Skeletal muscle satellite cell (primary cell): ENCODE measurements at regions not wholly inside any gene's neighbourhood (a gene's known extent, or its start where the extent isn't known, plus 50 kb on each side); places are given as distances from the start of the nearest gene placed in this dataset.

Source experiments
- H3K27me3 ChIP-seq: 2 replicates; pipeline ENCODE4 v1.7.0; 2013; ENCODE audit warnings: low read length; ENCODE audit not compliant: control insufficient read depth, insufficient read depth
- H3K36me3 ChIP-seq: 2 replicates; pipeline ENCODE4 v1.7.0; 2013; ENCODE audit warnings: mild to moderate bottlenecking, control low read depth, low read length; ENCODE audit not compliant: insufficient read depth
- H3K4me1 ChIP-seq: 2 replicates; pipeline ENCODE4 v1.7.0; 2013; ENCODE audit warnings: low read length; ENCODE audit not compliant: control insufficient read depth, insufficient read depth
- H3K4me2 ChIP-seq: 2 replicates; pipeline ENCODE4 v1.7.0; 2013; ENCODE audit warnings: mild to moderate bottlenecking, low read length
- H3K4me3 ChIP-seq: 2 replicates; pipeline ENCODE4 v1.7.0; 2013; ENCODE audit warnings: low read length
- H3K9ac ChIP-seq: 2 replicates; pipeline ENCODE4 v1.7.0; 2013; ENCODE audit warnings: mild to moderate bottlenecking, low read depth, low read length, moderate library complexity
- H3K9me3 ChIP-seq: replicated peaks from 2 replicates; pipeline ENCODE4 v1.7.0; 2013; ENCODE audit warnings: mild to moderate bottlenecking, control low read depth, low read length

DNA sequence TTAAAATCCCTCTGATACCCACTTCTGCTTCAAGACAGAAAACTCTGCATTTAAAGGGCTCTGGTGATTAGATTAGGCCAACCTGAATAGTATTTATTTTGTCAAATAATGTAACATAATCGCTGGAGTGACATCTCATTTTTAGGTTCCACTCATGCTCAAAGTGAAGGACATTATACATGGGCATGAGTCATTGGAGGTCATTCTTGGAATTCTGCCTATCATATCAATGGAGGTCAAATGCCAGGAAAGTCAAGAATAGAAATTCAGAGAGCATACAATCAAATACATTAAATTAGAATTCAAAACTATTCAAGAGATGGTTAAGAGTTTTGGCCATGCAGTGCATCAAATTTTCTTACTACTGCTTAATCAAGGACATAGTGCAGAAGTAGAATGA is 50.8 kb upstream of the PRSS1 start:
- H3K36me3 ChIP-seq = no peaks in the 10 kb centered on the region
- H3K4me3 ChIP-seq = no peak overlapping the region
- no peaks in the 10 kb centered on the region for H3K4me1 ChIP-seq
- peaks cover 29% of the 10 kb centered on the region for H3K27me3 ChIP-seq
- H3K4me2 ChIP-seq = no peak overlapping the region
- no peak overlapping the region for H3K9ac ChIP-seq
- H3K9me3 ChIP-seq = no peaks in the 10 kb centered on the region

DNA sequence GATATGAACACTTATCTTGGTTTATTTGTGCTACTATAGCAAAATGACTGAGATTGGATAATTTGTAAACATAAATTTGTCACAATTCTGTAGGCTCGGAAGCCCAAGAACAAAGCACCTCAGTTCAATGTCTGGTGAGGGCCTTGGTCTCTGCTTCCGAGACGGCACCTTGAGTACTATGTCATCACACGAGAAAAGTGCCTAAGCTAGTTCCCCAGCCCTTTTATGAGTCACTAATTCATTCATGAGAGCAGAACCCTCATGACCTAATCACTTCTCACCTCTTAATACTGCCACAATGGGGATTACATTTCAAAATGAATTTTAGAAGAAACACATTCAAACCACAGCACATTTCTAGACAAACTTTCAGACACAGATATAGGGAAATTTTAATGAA is 52.0 kb upstream of the PRSS1 start:
- Histone ChIP-seq H3K4me2 (no peak overlapping the region), H3K36me3 (no peaks in the 10 kb centered on the region), H3K4me1 (no peaks in the 10 kb centered on the region), H3K27me3 (peaks cover 29% of the 10 kb centered on the region), H3K9me3 (no peaks in the 10 kb centered on the region), H3K9ac (no peak overlapping the region), H3K4me3 (no peak overlapping the region)

DNA sequence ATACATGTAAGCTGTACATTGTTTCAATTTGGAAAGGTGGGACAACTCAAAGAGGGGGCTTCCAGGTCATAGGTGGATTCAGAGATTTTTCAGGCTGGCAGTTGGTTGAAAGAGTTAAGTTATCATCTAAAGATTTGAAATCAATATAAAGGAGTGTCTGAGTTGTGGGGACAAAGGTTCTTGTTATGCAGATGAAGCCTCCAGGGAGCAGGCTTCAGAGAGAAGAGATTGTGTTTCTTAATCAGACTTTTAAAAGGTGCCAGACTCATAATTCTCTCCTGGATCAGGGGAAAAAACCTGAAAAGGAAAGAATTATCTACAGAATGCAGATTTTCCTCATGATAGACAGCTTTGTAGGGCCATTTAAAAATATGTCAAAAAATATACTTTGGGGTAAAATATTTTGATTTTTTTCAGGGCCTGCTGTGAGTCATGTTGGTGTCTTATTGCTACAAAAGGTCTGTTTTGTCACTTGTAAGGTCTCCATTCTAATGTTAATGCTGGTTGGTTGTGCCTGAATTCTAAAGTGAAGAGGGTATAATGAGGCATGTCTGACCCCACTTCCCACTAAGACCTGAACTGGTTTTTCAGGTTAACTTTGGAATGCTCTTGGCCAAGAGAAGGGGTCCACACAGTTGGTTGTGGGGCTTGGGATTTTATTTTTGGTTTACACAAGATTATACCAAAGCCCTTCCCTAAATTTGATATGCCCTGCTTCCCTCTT is 52.7 kb upstream of the PRSS1 start:
- Histone ChIP-seq H3K9ac (no peak overlapping the region), H3K27me3 (peaks cover 29% of the 10 kb centered on the region), H3K9me3 (no peaks in the 10 kb centered on the region), H3K4me2 (no peak overlapping the region), H3K4me3 (no peak overlapping the region), H3K36me3 (no peaks in the 10 kb centered on the region), H3K4me1 (no peaks in the 10 kb centered on the region)

DNA sequence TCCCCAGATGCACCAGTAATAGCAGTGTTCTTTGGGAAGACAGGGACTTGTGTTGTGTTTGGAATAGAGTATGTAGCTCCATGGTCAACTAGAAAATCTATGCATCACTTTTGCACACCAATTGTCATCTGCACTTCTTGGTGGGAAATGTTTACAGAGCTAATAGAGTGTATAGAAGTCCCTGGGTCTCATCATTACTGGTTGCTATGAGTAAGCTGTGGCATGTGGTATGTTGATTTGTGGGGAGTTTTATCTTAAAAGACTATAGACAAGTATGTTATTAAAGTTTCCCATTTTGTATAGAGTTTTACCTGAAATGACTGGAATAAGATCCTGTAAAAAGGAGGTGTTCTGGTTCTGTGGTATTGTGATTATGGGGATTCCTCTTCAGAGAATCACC is 55.4 kb upstream of the PRSS1 start:
- Histone ChIP-seq H3K4me1 (no peaks in the 10 kb centered on the region), H3K27me3 (peaks cover 22% of the 10 kb centered on the region), H3K9ac (no peak overlapping the region), H3K36me3 (no peaks in the 10 kb centered on the region), H3K4me2 (no peak overlapping the region), H3K9me3 (no peaks in the 10 kb centered on the region), H3K4me3 (no peak overlapping the region)

DNA sequence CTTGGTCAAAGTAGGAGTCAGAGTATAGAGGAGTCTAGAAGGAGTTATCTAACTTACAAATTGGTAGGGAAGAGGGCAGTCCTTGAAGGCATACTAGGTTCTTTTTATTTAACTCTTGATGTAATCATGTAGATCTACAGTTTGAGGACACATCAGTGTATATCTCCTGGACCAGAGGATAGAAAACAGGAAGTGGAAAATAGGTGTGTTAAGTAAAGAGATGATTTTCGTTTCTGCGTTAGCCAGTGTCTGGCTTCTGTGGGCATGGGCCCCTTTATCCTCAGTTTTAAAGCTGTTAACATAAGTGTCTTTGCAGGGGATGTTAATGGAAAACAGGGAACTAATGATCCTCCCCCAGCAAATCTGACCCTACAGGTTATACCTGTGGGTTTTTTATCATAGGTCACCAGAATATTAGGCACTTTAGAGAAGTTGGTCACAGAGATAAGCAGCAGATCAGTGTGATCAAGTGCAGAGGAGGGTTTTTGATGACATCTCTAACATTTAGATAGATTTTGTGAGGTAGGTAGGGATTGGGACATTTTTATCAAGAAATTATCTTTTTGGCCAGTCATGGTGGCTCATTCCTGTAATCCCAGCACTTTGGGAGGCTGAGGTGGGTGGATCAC is 58.6 kb upstream of the PRSS1 start:
- Histone ChIP-seq H3K4me3 (no peak overlapping the region), H3K27me3 (peaks cover 7% of the 10 kb centered on the region), H3K36me3 (no peaks in the 10 kb centered on the region), H3K9me3 (no peaks in the 10 kb centered on the region), H3K4me1 (no peaks in the 10 kb centered on the region), H3K4me2 (no peak overlapping the region), H3K9ac (no peak overlapping the region)

DNA sequence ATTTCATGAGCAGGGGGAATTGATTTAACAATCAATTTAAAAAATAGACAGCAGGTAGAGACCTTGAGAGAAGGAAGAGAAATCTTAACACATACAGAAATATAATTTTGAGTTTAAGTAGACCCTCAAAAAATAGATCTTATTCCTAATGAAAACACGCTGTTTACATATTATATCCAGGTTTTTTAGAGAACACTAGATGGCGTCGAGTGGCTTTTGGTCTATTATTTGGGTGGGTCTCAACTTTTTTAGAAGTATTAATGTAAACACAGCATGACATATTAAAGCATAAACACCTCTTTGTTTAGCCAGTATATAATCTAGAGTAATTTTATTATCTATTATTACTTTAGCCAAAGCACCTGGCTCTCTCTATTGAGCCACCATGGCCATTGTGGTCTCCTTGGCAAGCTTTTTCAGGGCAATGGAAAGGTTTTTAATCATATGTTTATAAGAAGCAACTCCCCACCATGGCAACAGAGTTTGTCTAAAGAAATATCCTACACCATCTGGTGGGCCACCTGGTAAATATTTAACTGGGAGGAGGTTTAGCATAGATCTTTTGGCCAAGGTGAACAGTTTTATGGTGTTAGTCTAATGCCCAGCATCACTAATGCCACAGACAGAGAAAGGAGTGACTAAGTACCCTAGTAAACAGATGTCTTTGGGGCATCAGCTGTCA is 59.7 kb upstream of the PRSS1 start:
- Histone ChIP-seq H3K9ac (no peak overlapping the region), H3K36me3 (no peaks in the 10 kb centered on the region), H3K27me3 (peaks cover 7% of the 10 kb centered on the region), H3K4me3 (no peak overlapping the region), H3K4me1 (no peaks in the 10 kb centered on the region), H3K4me2 (no peak overlapping the region), H3K9me3 (no peaks in the 10 kb centered on the region)

DNA sequence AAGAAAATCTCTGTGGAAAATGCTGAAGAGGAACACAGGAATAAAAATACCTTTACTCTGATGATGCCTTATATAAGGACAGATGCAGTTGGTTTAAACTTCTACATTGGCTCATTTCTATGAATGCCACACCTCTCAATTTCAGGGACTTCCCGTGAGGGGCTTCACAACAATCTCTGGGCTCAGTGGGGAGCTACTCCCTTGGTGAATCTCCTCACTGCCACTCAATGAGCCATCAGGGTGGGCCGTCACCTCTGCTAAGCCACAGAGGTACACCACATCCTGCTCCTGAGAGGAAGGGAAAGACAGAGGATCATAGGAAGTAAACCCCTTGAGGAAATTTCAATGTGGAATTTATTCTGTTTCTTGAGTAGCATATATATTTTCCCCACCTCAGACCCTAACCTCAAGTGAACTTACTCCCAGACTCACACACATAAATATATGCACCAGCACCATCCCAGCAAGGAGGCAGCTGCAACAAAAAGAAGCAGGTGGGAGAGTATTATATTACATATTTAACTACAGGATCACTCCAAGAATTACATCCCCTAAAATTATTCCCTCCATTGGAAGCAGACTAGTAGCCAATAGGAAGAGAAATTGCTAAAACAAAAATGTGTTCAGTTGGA is 63.3 kb upstream of the PRSS1 start:
- Histone ChIP-seq H3K9me3 (no peaks in the 10 kb centered on the region), H3K36me3 (no peaks in the 10 kb centered on the region), H3K9ac (no peak overlapping the region), H3K4me1 (no peaks in the 10 kb centered on the region), H3K4me2 (no peak overlapping the region), H3K4me3 (no peak overlapping the region), H3K27me3 (peaks cover 10% of the 10 kb centered on the region)

DNA sequence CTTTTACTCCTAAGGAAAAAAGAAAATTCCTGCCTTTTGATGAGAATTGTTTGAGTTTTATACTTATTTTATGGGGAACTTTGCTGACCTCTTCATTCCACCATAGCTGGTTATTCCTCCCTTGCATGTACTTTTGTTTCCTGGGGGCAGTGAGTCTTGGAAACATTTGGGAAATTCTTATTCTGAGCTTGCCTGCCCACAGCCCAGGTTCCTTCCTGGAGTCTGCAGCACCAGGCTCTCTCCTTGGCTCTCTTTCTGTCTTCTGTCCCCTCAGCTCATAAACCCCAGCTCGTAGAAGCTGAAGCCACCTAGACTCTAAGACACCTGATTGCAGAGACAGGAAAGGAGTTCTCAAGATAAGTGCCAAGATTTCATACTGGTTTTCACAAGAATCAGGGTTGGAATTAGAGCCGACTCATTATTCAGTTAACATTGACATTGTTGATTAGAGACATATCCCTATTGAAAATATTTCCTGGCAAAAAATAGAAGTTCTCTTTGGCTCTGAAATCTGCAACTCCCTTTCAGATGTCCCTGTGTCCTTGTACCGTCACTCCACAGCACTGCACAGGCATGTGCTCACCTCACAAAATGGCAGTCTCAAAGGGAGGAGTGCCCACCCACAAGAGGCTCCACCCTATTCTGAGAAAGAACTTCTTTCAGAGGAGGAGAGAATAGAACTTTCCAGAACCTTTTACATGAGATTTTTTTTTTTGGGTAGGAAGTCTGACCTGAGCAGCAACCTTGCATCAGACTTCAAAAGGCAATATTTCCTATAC is 67.8 kb upstream of the PRSS1 start:
- Histone ChIP-seq H3K4me1 (no peaks in the 10 kb centered on the region), H3K4me2 (no peak overlapping the region), H3K4me3 (no peak overlapping the region), H3K9me3 (no peaks in the 10 kb centered on the region), H3K9ac (no peak overlapping the region), H3K36me3 (no peaks in the 10 kb centered on the region), H3K27me3 (peaks cover 3% of the 10 kb centered on the region)

DNA sequence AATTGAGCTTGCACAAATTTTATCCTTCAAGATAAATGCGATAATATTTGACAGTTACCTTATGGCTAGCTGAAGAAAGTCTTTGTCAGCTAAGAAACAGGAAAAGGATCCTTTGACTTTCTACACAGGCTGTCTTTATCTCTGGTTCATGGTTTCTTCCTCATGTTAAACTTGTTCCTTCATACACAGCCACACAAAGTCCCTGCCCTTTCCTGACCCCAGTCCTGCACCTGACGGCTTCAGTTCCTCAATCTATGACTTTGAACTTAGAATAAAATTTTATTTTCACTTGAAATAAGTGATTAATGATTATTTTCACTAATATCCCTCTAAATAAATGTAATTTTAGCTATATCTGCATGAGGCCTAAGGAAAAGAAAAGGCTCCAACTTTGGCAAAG is 77.8 kb upstream of the PRSS1 start:
- no peak overlapping the region for H3K4me2 ChIP-seq
- H3K27me3 ChIP-seq = no peaks in the 10 kb centered on the region
- no peak overlapping the region for H3K4me3 ChIP-seq
- no peaks in the 10 kb centered on the region for H3K4me1 ChIP-seq
- no peak overlapping the region for H3K9ac ChIP-seq
- H3K9me3 ChIP-seq = no peaks in the 10 kb centered on the region
- H3K36me3 ChIP-seq = no peaks in the 10 kb centered on the region

DNA sequence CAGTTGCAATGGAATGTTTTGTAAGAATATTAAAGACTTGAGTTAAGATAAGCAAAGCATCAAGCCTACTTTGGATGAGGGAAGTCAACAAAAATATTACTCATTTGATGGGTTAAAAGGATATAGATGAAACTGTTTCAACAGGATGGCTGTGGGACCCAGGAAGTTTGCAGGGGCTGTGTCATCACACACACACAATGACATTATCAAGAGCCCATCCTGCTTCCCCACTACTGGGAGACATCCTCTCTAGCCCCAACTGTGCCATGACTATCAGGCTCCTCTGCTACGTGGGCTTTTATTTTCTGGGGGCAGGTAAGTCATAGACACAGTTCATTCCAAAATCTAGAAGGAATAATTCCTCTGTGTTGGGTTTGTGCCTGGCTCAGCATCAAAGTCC is 78.8 kb upstream of the PRSS1 start:
- H3K36me3 ChIP-seq = no peaks in the 10 kb centered on the region
- H3K9me3 ChIP-seq = no peaks in the 10 kb centered on the region
- no peaks in the 10 kb centered on the region for H3K4me1 ChIP-seq
- H3K27me3 ChIP-seq = no peaks in the 10 kb centered on the region
- H3K4me3 ChIP-seq = no peak overlapping the region
- no peak overlapping the region for H3K9ac ChIP-seq
- no peak overlapping the region for H3K4me2 ChIP-seq

DNA sequence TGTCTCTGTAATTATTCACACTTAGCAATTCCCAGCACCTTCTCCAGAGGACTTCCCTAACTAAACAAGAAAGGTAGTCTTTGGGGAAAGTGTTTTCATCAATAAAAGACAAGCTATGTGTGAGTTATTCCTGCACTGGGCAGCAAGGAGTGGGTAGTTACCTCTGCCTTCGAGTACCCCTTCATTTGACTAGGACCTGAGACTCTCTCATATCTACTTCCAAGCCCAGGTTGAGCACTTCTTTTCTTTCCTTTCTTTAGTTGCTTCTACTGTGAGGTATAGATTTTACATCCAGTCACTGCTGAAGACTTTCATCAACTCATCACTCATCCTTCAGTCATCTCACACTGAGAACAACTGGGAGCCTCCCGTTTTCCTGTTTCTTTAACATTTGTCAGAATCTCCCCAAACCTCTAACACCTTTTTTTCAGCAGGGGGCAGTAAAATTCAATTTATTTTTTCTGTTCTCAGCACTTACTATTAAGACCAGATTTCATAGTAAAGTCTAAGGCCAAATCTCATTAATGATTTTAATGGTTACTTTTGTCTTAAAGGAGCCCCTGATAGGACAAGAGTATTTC is 80.1 kb upstream of the PRSS1 start:
- Histone ChIP-seq H3K36me3 (no peaks in the 10 kb centered on the region), H3K4me2 (no peak overlapping the region), H3K4me1 (no peaks in the 10 kb centered on the region), H3K27me3 (no peaks in the 10 kb centered on the region), H3K9ac (no peak overlapping the region), H3K9me3 (no peaks in the 10 kb centered on the region), H3K4me3 (no peak overlapping the region)
